PC-9 (cell line): ENCODE measurements at regions not wholly inside any gene's neighbourhood (a gene's known extent, or its start where the extent isn't known, plus 50 kb on each side); places are given as distances from the start of the nearest gene placed in this dataset.

Experiments
- BruUV-seq: library from RNA; stranded (reverse); fragments of 400-500 nt; replicated peaks from 2 replicates; lab custom pipeline; 2021; lab: Mats Ljungman, UMichigan
- CTCF ChIA-PET: fragments of 300-600 bp; sonication (Branson Sonifier 250); formaldehyde crosslinking; loops from one replicate; lab custom pipeline; 2022; ENCODE audit warnings: antibody characterized with exemption; lab: Charles Lee
- POLR2A ChIA-PET: fragments of 300-600 bp; sonication (Branson Sonifier 250); formaldehyde crosslinking; loops from one replicate; lab custom pipeline; 2022; ENCODE audit warnings: antibody characterized with exemption; ENCODE audit not compliant: unreplicated experiment; lab: Charles Lee
- DNase-seq, 2 experiments: peaks; one replicate each; pipeline versions ENCODE4 v3.0.0 to v3.0.0-alpha.2; 2015 to 2022; ENCODE audit warnings: mixed read lengths in 1 of 2
- H2AFZ ChIP-seq: fragments of 200-600 bp; sonication (generic); 2 replicates; pipeline ENCODE4 v1.8.1; 2017; ENCODE audit warnings: antibody characterized with exemption
- H3F3A ChIP-seq: fragments of 200-600 bp; sonication (generic); 2 replicates; pipeline ENCODE4 v1.8.1; 2017; ENCODE audit warnings: antibody characterized with exemption, mild to moderate bottlenecking, low read depth; ENCODE audit not compliant: insufficient read depth
- H3K27ac ChIP-seq: fragments of 200-600 bp; sonication (generic); 2 replicates; pipeline ENCODE4 v1.6.1; 2016; ENCODE audit warnings: mixed run types
- H3K27me3 ChIP-seq: fragments of 200-600 bp; sonication (generic); 2 replicates; pipeline ENCODE4 v1.6.1; 2016; ENCODE audit warnings: low read depth, mixed run types; ENCODE audit not compliant: insufficient read depth
- H3K36me3 ChIP-seq: fragments of 200-600 bp; sonication (generic); 2 replicates; pipeline ENCODE4 v1.6.1; 2016; ENCODE audit warnings: low read depth, mixed run types
- H3K4me1 ChIP-seq: fragments of 200-600 bp; sonication (generic); replicated peaks from 2 replicates; pipeline ENCODE4 v1.6.1; 2016; ENCODE audit warnings: mixed run types; ENCODE audit not compliant: insufficient read depth
- H3K4me2 ChIP-seq: fragments of 200-600 bp; sonication (generic); 2 replicates; pipeline ENCODE4 v1.6.1; 2017; ENCODE audit warnings: mixed run types
- H3K4me3 ChIP-seq: fragments of 200-600 bp; sonication (generic); 2 replicates; pipeline ENCODE4 v1.6.1; 2016; ENCODE audit warnings: mixed run types
- H3K79me2 ChIP-seq: fragments of 200-600 bp; sonication (generic); 2 replicates; pipeline ENCODE4 v1.6.1; 2017; ENCODE audit warnings: low read depth, mixed run types
- H3K9me2 ChIP-seq: fragments of 200-600 bp; sonication (generic); 2 replicates; pipeline ENCODE4 v1.8.1; 2017; ENCODE audit warnings: mild to moderate bottlenecking; ENCODE audit not compliant: insufficient read depth
- H3K9me3 ChIP-seq: fragments of 200-600 bp; sonication (generic); 2 replicates; pipeline ENCODE4 v1.8.1; 2016; ENCODE audit warnings: low read depth; ENCODE audit not compliant: insufficient read depth
- H4K20me1 ChIP-seq: fragments of 200-600 bp; sonication (generic); 2 replicates; pipeline ENCODE4 v1.8.1; 2017; ENCODE audit not compliant: insufficient read depth
- EZH2 ChIP-seq: fragments of 200-600 bp; sonication (generic); IDR thresholded peaks from 2 replicates; pipeline ENCODE4 v1.8.0; 2017; ENCODE audit warnings: antibody characterized with exemption, low read depth
- intact Hi-C: fragments of 100-400 bp; cut with micrococcal nuclease; formaldehyde crosslinking; loops from one replicate; pipeline ENCODE4 v1.10.0; 2022; ENCODE audit not compliant: unreplicated experiment
- TF ChIP-seq, protein P1 (sequence below): fragments of 200-600 bp; sonication (generic); conservative IDR thresholded peaks from 2 replicates; pipeline ENCODE4 v1.6.1; 2017; ENCODE audit warnings: mixed run types, antibody characterized with exemption, mild to moderate bottlenecking, moderate library complexity

DNA sequence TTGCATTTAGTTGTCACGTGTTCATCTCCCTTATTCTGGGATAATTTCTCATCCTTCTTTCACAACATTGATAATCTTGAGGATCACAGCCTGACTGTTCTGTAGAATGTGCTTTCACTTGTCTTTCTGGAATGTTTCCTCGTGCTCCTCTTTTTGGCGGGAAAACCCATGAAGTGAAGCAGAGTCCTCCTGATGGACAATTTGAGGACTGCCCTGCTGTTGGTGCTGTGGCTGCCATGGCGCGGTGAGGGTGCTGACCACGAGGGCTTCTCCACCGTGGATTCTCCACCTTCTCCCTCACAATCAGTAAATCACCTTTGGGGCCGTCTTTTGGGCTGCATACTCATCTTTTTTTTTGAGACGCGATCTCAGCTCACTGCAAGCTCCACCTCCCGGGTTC lies 946.9 kb downstream of the BRD1 start:
- no peak overlapping the region for H3K4me3 ChIP-seq
- CTCF ChIA-PET = no interaction called here
- BruUV-seq = no TSS peak
- H3K27me3 ChIP-seq = peaks cover 61% of the 10 kb centered on the region
- 0 out of 2 replicates have a peak, but pooled peaks cover 5% of the 10 kb centered on the region for H4K20me1 ChIP-seq
- DNase-seq = no peak
- H3K4me2 ChIP-seq = no peak overlapping the region
- no peaks in the 10 kb centered on the region; the same call in 1 of the 2 replicates for H3K9me3 ChIP-seq
- 0 out of 2 replicates have a peak, but pooled peaks cover 4% of the 10 kb centered on the region for H3F3A ChIP-seq
- no peaks in the 10 kb centered on the region for H3K4me1 ChIP-seq
- TF ChIP-seq EZH2 = no peak
- TF ChIP-seq, protein P1, sequence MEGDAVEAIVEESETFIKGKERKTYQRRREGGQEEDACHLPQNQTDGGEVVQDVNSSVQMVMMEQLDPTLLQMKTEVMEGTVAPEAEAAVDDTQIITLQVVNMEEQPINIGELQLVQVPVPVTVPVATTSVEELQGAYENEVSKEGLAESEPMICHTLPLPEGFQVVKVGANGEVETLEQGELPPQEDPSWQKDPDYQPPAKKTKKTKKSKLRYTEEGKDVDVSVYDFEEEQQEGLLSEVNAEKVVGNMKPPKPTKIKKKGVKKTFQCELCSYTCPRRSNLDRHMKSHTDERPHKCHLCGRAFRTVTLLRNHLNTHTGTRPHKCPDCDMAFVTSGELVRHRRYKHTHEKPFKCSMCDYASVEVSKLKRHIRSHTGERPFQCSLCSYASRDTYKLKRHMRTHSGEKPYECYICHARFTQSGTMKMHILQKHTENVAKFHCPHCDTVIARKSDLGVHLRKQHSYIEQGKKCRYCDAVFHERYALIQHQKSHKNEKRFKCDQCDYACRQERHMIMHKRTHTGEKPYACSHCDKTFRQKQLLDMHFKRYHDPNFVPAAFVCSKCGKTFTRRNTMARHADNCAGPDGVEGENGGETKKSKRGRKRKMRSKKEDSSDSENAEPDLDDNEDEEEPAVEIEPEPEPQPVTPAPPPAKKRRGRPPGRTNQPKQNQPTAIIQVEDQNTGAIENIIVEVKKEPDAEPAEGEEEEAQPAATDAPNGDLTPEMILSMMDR = no peak
- no peak overlapping the region for H2AFZ ChIP-seq
- POLR2A ChIA-PET = no interaction called here
- no peaks in the 10 kb centered on the region for H3K79me2 ChIP-seq
- H3K36me3 ChIP-seq = no peaks in the 10 kb centered on the region
- no peaks in the 10 kb centered on the region for H3K9me2 ChIP-seq
- intact Hi-C loops = no loop called here
- H3K27ac ChIP-seq = no peak overlapping the region

- 0 out of 2 replicates have a peak, but pooled peaks cover 5% of the 10 kb centered on the region for H4K20me1 ChIP-seq
- DNase-seq = no peak
- H3K9me2 ChIP-seq = no peaks in the 10 kb centered on the region
- no peak overlapping the region for H2AFZ ChIP-seq
- no peaks in the 10 kb centered on the region for H3K36me3 ChIP-seq
- intact Hi-C loops = no loop called here
- BruUV-seq = no TSS peak
- H3K4me2 ChIP-seq = no peak overlapping the region
- no peaks in the 10 kb centered on the region for H3K4me1 ChIP-seq
- peaks cover 60% of the 10 kb centered on the region for H3K27me3 ChIP-seq
- no peak overlapping the region for H3K27ac ChIP-seq
- H3F3A ChIP-seq = 0 out of 2 replicates have a peak, but pooled peaks cover under 1% of the 10 kb centered on the region
- no peaks in the 10 kb centered on the region for H3K79me2 ChIP-seq
- H3K4me3 ChIP-seq = no peak overlapping the region
- no peaks in the 10 kb centered on the region; the same call in 1 of the 2 replicates for H3K9me3 ChIP-seq
- TF ChIP-seq, protein P1 = no peak
- no peak for TF ChIP-seq EZH2
- POLR2A ChIA-PET = no interaction called here
- CTCF ChIA-PET = no interaction called here
These were observed 950.7 kb downstream of the BRD1 start for GRCh38 chr22:48876951-48877350.

- BruUV-seq = no TSS peak
- no peak for DNase-seq
- Histone ChIP-seq H2AFZ (no peak overlapping the region), H3K4me3 (no peak overlapping the region), H3K9me3 (no peaks in the 10 kb centered on the region), H4K20me1 (0 out of 2 replicates have a peak, but pooled peaks cover 5% of the 10 kb centered on the region), H3F3A (no peaks in the 10 kb centered on the region), H3K27me3 (peaks cover 80% of the 10 kb centered on the region), H3K36me3 (no peaks in the 10 kb centered on the region), H3K4me2 (no peak overlapping the region), H3K4me1 (no peaks in the 10 kb centered on the region), H3K27ac (no peak overlapping the region), H3K9me2 (no peaks in the 10 kb centered on the region), H3K79me2 (no peaks in the 10 kb centered on the region)
- TF ChIP-seq, protein P1 = no peak
- no peak for TF ChIP-seq EZH2
- CTCF ChIA-PET = no interaction called here
- intact Hi-C loops = no loop called here
- POLR2A ChIA-PET = no interaction called here
These were observed 952.7 kb downstream of the BRD1 start for GRCh38 chr22:48874956-48875355.
